HG03025 (cell line): ENCODE measurements at regions not wholly inside any gene's neighbourhood (a gene's known extent, or its start where the extent isn't known, plus 50 kb on each side); places are given as distances from the start of the nearest gene placed in this dataset.

Experiments used
- ATAC-seq: cut with Tn5 transposase; IDR thresholded peaks from one replicate; pipeline ENCODE4 v1.9.1; 2021; ENCODE audit warnings: mild to moderate bottlenecking, moderate library complexity; ENCODE audit not compliant: unreplicated experiment, low FRiP score

- ATAC-seq: no peak
Measured at GRCh38 chr1:37306461-37306860, 167.9 kb upstream of the ZC3H12A start.

GRCh38 chr1:37306871-37307270 is 167.5 kb upstream of the ZC3H12A start:
- ATAC-seq: no peak

DNA sequence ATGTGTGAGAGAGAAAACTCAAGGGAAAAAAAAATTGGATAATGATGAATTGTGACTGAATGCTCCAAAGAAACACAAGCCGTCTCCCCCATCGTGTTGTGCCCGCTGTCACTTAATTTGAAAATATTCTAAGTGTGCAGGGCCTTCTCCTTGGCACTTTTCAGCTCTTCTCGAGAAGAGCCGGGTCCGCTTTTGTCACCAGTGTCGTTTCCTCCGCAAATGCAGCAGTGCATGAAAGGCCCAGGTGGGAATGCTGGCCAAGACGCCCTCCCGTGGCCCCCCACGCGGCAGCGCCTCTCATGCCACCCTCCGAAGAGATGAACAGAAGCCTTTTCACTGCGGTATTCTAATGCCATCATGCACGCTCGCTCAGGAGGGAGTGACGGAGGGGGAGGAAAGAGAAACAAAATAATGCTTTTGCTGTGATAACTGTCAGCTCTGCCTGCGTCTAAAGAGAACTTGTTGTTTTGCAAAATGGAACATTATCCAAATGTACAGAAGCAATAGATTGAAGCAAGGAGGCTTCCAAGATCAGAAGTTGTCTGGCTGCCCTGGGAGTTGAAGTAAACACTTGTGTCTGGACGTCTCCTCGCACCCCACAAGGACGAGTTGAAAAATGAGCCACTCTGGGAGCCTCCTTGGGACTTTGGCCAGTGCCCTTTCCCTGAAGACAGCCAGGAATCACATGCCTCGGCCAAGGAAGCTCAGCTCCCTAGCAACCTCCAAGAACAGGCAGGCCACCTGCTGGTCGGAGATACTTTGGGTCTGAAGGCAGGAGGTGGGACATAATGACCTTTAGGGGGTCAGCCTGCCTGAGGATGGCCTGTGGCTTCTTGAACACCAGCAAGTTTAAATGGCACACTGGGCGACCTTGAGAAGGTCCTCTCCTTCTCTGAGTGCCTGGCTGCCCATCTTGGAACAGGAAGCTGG is 166.1 kb upstream of the ZC3H12A start:
- no peak for ATAC-seq

DNA sequence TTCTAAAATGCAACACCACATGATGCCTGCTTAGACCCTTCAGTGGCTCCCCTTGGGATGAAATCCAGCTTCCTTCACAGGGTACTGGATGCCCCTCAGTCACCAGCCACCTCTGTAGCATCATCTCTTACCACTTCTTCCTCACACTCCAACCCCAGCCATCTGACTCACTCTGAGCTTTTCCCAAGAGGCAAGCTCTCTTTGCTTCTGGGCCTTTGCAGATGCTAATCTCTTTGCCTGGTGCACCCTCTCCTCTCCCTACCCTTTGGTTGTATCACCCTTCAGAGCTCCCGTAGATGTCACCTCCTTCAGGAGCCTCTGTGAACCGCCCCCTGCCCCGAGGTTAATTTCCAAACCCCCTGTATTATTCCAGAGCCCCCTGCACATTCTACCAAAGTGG is 164.8 kb upstream of the ZC3H12A start:
- ATAC-seq: no peak

- no peak for ATAC-seq
Measured at GRCh38 chr1:37310064-37310463, 164.3 kb upstream of the ZC3H12A start.

GRCh38 chr1:37315371-37315846 is 159.0 kb upstream of the ZC3H12A start:
- no peak for ATAC-seq

- ATAC-seq: no peak
Measured at GRCh38 chr1:37317870-37318467, 156.4 kb upstream of the ZC3H12A start.

DNA sequence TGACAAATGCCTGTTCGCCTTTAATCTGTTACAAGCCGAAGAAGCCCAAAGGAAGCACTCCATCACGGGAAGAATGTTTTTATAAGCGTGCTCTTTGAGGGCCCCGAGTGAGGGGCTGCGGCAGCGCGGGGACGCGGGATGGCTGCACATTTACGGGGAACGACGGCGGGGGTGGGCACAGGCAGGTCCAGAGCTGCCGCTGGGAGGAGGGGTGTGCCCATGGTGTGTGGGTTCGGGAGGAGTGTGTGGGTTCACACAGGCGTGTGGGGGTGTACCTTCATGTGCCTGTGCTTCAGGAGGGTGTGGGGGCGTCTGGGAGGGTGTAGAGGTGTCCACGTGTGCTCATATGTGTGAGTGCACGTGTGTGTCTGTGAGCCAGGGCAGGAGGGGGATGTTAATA is 155.9 kb upstream of the ZC3H12A start:
- no peak for ATAC-seq

DNA sequence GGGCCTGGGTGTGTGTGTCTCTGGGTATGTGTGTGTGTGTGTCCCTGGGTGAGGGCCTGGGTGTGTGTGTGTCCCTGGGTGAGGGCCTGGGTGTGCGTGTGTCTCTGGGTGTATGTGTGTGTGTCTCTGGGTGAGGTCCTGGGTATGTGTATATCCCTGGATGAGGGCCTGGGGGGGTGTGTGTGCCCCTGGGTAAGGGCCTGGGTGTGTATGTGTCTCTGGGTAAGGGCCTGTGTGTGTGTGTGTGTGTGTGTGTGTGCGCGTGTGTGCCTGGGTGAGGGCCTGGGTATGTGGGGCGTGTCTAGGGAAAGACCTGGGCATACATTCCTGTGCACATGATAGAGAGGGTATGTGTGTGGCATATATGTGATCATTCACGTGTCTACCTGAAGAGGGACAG is 155.1 kb upstream of the ZC3H12A start:
- no peak for ATAC-seq

GRCh38 chr1:37323486-37324377 is 150.6 kb upstream of the ZC3H12A start:
- ATAC-seq: no peak

DNA sequence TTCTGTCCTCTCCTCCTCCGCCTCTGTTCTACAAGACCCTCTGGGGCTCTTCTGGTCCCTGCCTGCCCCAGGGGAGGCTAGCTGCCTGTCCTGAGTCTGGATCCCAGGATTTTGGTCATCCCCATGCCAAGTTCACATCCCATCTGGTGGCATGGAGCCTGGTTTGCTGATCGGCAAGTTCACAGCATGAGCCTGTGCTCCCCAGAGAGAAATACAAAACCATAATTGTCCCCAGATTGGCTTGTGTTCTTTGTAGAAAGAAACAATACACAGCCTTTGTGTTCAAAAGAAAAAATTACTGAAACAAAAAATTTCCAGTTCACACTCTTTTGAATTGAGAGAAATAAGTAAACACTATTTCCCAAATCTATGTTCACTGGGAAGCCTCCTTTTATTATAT is 149.4 kb upstream of the ZC3H12A start:
- ATAC-seq: no peak

DNA sequence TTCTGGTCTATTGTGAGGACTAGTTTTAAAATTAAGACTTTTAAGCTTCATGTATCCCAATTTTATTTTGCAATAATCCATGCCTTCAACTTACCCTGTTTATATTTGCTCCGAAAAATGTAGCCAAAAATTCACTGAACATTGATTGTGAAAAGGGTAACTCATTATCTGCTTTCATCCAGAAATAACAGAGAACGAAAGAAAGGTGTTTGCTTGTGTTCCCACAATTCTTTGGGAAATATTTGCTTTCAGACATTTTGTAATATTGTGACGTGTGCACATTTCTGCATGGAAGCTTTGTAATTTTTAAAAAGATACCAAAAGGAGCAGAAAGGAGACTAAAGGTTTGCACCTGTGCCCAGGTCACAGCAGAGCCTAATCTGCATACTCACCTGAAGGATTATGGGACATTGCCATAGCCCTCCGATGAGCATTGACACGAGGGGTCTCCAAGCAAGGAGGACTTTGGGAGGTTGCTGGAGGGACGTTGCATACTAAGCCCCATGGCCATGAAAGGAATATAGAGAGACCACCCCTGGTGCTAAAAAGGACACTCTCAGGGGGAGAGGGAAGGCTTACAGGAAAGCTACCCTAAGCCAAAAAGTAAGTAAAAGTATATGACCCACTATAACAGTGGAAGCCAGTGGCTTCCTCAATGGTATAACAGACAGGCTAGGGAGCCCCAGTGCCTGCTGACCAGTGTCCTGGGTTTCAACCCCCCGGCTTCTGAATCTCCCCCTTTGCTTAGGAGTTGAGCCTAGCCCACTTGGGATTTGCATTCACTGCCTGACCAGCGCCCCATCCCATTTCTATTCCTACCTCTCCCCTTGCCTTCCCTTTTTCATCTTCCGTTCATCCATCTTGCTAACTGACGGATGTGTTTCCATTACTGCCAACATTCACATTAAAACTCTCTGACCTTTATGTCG is 148.6 kb upstream of the ZC3H12A start:
- ATAC-seq: no peak

GRCh38 chr1:37332126-37332525 is 142.3 kb upstream of the ZC3H12A start:
- no peak for ATAC-seq

DNA sequence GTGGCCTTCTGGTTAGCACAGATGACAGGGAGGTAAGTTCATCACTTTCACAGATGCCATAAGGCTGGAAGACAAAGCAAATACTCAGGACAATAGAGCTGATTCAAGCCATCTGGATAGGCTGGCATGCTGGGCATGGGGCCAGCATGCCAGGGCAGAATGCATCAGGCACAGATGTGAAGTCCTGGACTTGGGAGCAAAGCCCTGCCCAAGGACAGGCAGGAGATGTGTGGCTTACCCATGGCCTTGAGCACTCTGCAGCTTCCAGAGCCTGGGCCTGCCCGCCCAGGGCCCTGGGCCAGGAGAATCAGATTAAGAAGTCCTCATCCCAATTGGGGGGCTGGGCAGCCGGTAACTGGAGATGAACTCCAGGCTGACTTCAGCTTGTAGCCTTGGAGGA is 135.7 kb upstream of the ZC3H12A start:
- ATAC-seq: no peak

GRCh38 chr1:37342736-37343135 is 131.6 kb upstream of the ZC3H12A start:
- ATAC-seq: no peak

- ATAC-seq: no peak
Measured at GRCh38 chr1:37347104-37347649, 127.2 kb upstream of the ZC3H12A start.

- ATAC-seq: no peak
Measured at GRCh38 chr1:37353871-37354270, 120.5 kb upstream of the ZC3H12A start.

DNA sequence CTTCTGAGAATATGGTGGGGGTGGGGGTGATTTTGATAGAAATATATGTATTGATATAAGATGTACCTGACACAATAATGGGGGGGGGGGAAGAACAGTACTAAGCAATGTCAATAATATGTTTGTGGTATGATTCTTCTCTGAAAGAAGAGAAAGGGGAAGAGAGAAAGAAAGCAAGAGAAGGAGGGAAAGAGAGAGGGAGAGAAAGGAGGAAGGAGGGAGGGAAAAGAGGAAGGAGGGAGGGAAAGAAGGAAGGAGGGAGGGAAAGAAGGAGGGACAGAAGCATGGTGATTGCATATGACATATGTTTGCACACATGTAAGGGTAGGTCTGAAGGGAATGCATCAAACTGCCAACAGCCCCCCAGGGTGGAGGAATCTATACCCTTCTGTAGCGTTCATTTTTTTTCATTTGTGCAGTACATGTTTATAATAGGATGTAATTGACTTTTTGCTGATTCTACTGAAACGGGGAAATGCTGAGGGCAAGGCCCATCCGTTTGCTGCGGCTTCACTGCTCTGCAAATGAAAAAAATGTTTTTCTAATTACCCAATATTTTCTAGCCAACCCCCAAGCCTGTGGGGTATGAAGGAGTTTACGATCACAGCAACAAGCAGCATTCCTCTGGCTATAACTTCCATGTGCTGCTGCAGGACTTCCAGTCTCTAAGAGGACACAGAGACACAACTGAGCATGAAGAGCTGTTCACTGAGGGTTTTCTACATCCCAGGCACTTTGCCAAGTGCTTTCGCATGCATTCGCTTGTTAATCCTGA is 119.3 kb upstream of the ZC3H12A start:
- ATAC-seq: no peak

DNA sequence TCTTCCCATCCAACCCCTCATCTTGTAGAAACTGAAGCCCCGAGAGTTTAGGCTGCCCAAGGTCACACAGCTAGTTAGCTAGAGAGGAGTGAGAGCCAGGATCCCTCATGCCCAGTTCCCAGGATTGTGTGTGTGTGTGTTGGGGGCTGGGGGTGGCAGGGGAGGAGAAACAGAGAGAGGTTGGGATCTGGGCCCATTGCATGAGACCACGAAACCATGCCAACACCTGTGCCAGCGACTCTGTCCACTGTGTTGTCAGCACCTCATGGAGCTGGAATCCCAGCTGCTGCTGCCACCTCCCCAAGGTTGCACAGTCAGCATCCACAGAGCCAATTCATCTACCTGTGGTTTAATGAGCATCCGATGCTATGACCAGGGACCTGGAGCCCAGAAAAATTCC is 115.4 kb upstream of the ZC3H12A start:
- ATAC-seq: no peak
